HG02678 (cell line): ENCODE measurements at regions not wholly inside any gene's neighbourhood (a gene's known extent, or its start where the extent isn't known, plus 50 kb on each side); places are given as distances from the start of the nearest gene placed in this dataset.
"Not testable (repeated sequence)": the region's sequence is repeated elsewhere in the genome, so short reads cannot be mapped to it uniquely, and the experiment has no call there.

Experiments
- ATAC-seq: cut with Tn5 transposase; IDR thresholded peaks from one replicate; pipeline ENCODE4 v1.9.1; 2021; ENCODE audit warnings: mild to moderate bottlenecking, moderate library complexity; ENCODE audit not compliant: unreplicated experiment

DNA sequence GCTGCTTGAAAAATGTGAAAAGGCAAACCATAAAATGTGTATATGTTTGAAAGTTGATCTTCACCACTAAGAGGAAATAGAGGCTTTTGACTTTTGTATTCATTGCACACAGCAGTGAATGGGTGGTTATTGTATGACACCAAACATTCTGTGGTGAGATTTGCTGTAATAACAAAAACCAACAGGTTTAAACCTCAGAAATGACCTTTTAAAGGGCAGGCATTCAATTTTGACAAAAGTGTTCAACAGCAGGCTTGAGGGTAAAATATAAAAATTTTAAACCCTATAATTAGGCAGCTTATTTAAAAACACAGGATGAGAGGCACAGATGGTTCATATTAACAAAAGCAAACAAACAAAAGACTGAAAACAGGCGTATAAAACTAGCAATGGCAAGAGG is 128.1 kb upstream of the NUDT12 start:
- ATAC-seq = no peak

DNA sequence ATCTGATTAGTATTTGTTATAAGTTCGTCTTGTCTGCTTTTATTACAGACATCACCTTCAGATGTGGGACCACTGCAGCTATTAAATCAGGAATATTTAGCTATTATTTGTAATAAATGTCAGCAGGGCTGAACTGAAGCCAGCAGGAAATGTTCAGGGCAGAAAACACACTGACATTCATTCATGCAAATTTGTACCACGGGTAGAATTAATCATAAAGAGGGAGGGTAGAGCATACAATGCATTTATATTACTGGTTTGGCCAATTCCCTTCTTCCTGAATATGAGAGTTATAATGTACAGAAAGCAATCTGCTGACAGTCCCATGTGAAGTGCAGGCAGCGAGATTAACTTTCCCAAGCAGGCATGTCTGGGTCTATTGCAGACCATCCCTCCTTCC is 117.3 kb upstream of the NUDT12 start:
- ATAC-seq = no peak

DNA sequence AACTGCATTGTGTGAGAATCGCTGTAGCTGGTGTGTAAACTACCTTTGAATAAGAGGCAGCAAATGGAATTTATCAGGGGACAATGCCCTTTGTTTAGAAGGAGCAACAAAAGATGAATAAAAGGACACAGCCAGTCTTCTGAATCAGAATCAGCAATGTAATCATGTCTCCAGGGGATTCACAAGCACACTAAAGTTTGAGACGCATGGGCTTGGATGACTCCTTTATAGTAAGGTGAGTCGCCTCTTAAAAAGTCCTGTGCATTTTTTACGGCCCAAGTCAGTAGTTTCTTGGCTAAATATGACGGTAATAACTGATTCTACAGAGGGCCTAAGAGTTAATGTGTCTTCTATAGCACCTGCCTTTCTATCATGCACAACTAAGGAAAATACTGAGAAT is 113.6 kb upstream of the NUDT12 start:
- not testable (repeated sequence) for ATAC-seq

DNA sequence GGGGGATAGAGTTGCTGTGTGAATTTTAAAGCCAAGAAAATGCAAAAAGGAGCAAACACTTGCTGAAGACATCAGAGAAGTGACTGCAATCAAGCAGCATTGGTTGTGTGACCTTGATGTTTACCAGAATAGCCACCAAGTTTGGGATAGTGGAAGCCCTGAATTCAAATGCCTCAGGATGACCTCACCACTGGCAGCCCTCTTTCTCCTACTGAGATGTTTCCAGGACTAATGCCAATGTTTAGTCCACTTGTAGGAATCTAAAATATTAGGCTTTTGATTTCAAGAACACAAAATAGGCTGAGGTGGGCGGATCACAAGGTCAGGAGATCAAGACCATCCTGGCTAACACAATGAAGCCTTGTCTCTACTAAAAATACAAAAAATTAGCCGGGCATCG is 112.2 kb upstream of the NUDT12 start:
- ATAC-seq = no peak

DNA sequence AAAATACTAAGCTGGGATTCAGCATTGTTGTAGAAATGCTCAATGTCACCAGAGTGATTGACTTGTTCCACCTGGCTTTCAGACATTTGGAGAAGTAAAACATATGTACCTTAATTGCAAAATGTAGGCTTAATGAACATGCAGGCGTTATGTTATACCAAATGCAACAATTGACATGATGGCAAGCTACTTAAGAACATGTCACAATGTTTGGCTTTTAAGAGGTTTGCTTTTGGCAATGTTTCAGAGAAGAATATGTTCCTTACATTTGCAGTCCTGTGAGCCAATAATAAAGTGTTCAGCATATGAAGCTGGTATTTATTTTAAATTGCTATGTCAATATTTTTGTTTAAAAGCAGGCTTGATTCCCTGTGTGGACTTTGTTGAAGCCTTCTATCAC is 111.7 kb upstream of the NUDT12 start:
- ATAC-seq = no peak

DNA sequence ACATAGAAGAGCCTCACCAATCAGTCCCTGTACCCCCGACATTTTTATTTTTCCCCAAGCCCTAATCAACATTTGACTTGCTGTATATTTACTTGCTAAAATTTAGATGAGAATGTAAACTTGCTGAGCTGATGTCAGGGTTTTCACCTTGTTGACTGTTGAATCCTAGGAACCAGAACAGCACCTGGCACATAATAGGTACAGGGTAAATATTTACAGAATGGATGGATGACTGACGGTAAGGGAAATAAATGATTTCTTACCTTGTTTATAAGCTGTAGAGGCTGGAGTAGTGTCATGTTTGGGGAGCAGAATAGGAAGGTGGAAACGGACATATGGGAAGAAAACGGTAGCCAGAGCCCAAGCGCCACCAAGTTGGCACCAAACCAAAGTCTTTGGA is 107.0 kb upstream of the NUDT12 start:
- no peak for ATAC-seq

DNA sequence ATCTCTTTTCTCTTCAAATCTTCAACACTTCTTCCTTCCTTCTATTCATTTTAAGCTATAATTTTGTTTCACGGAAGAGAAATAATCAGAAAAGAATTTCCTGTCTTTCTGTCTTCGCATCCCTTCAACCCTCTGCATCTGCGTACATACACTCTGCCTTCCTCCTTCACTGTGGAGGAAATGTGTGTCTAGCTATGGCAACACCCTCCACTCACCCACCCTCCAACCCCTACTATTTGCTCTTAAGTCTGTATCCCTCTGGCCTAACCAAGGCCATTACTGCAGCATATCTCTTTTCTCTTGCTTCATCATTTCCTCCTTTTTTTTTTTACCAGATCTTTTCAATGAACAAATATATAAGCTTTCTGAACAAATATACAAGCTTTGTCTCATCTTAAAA is 105.7 kb upstream of the NUDT12 start:
- no peak for ATAC-seq

DNA sequence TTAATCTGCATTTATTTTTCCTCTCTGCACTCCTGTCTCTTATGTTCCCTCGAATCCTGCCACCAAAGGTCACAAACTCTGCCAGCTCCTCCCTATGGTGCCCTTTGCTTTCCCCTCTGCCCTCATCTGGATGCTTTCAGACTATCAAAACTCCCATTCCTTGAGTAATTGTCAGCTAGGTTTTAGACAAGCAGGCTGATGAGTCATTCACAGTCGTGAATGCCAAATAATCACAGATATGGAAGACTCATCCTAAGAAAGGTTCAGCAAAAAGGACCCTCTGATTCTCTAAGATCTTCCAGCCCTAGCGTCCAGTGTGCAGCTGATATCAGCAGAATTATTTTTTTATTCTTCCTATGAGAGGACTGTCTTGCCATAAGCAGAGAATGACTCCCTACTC is 104.5 kb upstream of the NUDT12 start:
- no peak for ATAC-seq

DNA sequence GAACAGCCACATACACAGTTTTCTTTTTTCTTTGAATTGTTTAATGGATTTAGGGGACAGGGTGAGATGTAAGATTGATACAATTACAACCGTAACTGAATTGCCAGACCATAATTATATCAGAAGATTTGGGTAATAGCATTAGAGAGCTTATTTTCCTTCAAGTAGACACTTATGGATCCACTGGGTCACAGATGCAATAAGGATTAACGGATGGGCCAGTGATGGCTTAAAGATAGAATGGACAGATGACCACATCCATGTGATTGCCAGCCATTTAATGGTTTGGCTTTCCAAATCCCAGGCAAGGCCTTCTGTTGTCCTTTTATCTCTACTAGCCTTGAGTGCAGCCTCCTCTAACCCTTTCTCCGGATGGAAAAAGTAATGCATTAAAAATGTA is 94.7 kb upstream of the NUDT12 start:
- ATAC-seq = no peak

DNA sequence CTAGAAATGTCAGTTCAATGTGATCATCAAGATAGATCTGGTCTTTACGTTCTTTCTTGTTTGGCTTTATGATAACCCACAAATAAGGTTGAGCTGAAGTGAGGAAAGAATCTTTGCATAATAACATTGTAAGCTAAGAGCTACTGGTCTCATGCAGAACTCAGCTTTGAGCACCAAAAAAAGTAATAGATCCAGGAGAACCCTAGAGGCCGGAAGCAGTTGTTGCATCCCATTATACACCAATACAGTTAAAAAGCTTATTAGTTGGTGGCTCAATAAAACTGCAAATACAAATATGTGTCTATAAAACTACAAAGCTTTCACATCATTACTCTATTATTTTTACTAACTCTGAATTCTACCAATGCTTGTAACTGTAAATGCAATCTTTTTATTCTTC is 85.5 kb upstream of the NUDT12 start:
- no peak for ATAC-seq

DNA sequence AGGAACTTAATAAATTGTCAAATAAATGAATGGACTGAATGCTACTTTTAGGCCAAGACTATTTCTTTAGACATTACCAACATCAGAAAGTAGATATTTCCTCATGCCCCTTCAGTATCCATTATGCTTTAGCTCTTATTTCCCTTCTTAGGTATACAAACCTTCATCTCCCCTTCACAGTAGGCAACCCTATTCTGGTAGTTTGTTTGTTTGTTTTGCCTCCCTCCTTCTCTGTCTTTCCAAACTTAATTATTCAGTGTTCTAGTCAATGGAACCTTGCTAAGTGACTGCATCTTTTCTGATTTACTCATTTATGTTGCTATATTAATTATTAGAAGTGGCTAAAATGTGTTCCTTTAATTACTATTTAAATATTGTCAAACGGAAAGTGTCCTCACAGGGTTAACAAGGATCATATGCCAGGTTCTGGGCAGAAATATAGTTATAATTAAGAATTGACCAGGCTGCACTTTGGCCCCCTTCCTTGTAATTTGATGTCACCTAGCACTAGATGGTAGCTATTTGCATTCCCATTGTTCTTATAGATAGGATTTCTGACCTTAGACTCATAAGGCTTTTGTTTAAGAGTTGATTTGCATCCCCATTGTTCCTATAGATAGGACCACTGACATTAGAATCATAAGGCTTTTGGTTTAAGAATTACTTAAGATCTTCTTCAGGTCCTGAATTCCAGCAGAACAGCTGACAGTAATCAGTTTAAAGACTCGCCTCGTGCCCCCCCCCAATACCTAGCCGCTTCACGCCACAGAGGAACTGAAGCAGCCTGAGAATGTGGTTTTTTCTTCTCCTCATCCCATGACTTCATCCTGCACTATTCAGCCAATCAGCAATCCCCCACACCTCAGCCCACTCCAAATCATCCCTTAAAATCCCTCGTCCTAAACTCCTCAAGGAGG is 84.4 kb upstream of the NUDT12 start:
- no peak for ATAC-seq

DNA sequence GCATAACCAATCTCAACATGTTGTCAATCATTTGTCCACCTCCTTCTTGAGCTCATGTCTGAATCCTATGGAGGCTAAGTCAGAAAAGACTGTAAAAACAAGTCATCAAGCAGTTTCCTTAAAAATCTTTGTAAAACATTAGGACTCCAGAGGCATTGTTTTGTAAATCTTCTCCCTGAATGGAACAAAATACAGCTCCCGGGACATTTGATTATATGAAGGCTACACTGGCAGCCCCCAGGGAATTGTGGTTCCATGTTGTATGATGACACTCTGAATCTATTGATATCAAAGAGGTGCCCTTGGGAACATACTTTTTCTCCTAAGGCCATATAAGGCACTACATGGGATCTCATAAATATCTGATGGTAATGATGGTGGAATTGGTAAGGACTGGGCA is 83.2 kb upstream of the NUDT12 start:
- ATAC-seq = no peak

DNA sequence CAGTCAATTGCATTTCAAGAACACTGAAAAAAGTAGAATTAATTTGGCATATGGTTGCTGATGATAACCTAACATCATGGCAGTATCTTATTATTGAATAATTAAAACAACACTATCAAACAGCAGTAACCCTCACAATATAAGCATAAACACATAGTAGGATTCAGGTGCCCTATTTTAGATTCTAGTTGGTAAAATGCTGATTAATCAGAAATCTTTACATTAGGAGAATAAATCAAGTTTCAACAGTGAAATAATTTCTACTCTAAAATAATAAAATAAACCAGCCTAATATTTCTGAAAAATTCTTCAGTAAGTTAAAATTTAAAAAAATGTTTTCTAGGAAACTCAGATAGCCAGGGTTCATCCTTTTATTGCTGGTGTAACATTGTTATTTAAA is 76.4 kb upstream of the NUDT12 start:
- ATAC-seq = no peak

DNA sequence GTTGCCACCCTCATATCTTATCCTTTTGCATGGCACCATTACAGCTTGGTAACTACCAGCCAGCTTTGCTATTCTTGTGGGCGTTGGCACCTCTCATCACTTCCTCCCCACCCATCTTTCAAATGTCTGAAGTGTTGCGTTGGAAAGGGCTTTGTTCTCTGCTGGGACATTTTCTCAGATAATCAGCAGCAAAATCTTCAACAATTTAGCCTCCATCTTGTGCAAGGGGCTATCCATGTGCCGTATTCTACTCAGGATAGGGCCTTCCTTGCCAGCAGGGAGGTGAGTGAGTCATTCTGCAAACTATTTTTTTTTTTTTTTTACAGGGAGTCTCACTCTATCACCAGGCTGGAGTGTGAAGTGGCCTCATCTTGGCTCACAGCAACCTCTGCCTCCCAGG is 62.1 kb upstream of the NUDT12 start:
- no peak for ATAC-seq

DNA sequence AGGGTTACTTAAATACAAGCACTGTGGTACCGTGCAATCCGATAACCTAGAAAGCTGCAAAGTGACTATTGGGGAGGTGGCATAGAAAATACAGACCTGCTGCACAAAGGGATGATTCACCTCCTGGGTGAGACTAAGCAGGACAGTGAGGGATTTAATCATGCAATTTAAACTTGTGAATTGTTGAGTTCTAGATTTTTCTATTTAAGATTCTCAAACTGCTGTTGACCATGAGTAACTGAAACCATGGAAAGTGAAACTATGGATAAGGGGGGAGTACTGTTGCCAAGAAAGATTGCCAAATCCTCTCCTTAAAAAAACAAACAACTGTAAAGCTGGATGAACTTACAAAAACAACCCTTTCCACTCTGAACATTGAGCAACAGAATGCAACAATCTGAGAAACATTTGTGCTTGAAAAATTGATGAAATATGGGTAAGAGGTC is 61.5 kb upstream of the NUDT12 start:
- no peak for ATAC-seq

DNA sequence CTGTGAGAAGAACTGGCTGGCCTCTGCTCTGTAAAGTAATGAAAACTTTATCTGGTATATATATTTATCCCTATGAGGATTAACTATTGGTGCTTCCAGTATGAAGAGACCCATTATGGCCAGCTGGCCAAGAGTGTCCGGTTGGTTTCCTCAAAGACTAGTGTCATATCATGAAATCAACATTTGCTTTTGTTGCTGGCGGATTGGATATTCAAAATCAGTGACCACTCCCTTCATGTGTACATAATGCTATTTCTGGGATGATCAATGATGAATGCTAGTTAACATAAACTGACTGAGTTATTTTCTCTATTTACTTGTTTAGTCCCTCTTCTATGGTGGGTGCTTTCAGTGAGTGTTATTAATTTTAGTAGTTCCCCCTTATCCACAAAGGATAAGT is 60.8 kb upstream of the NUDT12 start:
- no peak for ATAC-seq

DNA sequence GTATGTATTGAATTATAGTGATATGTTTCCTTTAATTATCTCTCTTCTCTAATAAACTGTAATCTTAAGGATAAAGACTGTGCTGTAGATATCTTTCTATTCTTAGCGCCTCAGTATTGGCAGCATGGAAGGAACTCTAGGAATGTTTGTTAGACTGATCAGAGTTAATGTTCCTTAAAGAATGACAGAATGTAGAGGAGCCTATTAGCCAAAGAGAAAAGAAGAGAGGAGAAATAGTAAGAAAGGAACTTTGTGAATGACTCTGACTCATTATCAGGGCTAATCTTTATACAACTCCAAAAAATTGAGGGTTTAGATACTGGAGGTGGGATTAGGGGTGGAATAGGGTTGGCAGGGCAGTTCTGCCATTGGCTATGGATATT is 59.0 kb upstream of the NUDT12 start:
- no peak for ATAC-seq

DNA sequence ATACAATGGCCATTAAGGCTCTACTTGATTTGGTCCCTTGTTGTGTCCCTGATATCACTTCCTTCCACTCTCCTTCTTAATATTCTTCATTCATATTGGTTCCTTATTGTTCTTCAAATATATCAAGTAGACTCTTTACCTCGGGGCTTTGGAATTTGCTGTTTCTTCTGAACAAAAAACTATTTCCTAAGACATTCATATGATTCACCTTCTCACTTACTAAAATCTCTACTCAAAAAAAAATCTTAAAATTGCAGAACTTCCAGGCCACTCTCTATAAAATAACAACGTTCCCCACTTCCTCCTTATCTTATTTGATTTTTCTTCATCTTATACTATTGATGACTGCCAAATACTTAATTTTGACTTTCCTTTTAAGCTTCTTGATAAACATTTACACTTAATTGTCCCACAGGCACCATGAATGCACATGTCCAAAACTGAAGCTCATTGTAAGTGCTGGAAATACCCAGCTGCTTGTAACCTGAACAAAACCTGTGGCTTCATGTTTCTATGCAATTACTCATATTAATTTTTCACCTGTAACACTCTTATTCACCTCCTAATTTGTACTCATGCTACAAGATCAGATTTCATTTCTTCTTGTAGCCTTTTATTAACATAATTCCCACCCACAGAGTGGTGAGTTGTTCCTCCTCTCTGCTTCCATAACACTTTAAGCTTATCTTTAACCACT is 58.4 kb upstream of the NUDT12 start:
- ATAC-seq = no peak

DNA sequence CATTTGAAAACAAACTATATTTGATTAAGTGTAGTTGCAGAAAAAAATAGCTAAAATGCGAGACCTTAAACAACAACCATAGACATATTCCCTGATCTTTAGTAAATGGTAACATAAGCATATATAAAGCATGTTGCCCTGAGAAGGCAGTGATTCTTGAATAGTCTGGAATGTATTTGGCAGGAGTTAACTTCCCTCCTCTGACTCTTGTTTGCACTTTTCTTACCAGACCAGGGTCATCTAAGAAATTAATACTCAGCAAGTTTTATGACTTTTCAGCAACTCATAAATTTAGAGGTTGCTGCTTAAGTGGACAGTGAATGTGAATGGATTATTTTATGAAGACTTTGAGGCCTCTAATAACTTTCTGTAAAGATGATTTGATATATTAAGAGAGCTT is 55.3 kb upstream of the NUDT12 start:
- no peak for ATAC-seq

DNA sequence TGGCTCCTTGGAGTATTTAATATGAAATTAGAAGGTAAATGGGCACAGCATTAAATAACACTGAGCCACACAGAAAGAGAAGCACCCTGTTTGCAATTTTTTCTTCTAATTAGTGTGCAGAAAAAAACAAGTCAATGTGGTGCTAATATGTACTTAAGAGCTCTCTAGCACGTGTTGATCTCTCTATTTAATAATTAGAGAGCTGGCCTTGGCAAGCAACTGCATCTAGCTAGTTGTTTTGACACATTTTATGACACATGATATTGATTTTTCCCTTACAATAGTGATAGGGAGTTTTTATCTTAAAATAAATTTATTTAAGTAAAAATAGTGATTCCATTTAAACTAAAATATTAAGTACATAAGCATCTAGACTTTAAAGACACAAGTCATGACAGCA is 54.5 kb upstream of the NUDT12 start:
- ATAC-seq = no peak

DNA sequence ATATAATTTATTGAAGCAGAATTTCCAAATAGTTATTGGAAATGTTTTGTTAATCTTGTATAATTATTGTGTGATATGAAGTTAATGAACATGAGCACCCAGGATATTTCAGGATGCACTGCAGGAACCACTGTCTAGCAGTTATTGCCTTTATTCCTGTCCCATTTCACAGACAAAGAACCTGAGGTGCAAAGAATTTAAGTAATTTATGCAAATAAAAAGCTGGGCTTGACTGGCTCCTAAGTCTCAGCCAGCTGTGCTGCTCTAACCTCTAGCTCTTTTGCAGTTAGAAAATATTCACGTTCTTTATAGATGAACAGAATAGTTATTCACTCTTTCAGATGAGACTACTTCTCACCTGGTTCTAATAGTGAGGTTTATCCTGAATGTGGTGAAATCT is 50.0 kb upstream of the NUDT12 start:
- no peak for ATAC-seq
